Stimulated activated naive CD8-positive, alpha-beta T cell treated with anti-CD3 and anti-CD28 coated beads, Interleukin-15, Interleukin-2, amounts not matched to agents 100 ng/mL and 50 ng/mL, for 24 hours (primary cell): ENCODE measurements at regions not wholly inside any gene's neighbourhood (a gene's known extent, or its start where the extent isn't known, plus 50 kb on each side); places are given as distances from the start of the nearest gene placed in this dataset.

Experiments
- H3K27ac Mint-ChIP-seq: one replicate; pipeline ENCODE4 v1.8.0; 2021; ENCODE audit warnings: mild to moderate bottlenecking, mixed read lengths
- H3K27me3 Mint-ChIP-seq: one replicate; pipeline ENCODE4 v1.8.0; 2021; ENCODE audit warnings: mixed read lengths
- H3K36me3 Mint-ChIP-seq: one replicate; pipeline ENCODE4 v1.8.0; 2021; ENCODE audit warnings: low read depth, mixed read lengths
- H3K4me1 Mint-ChIP-seq: one replicate; pipeline ENCODE4 v1.8.0; 2021; ENCODE audit warnings: low read depth, mixed read lengths
- H3K4me3 Mint-ChIP-seq: one replicate; pipeline ENCODE4 v1.8.0; 2021; ENCODE audit warnings: mild to moderate bottlenecking, mixed read lengths
- H3K9me3 Mint-ChIP-seq: one replicate; pipeline ENCODE4 v1.8.0; 2021; ENCODE audit warnings: mixed read lengths

GRCh38 chr15:101543026-101543390 lies 53.5 kb upstream of the PCSK6 start:
- no peak overlapping the region for H3K4me3 Mint-ChIP-seq
- H3K27ac Mint-ChIP-seq: no peak overlapping the region
- H3K9me3 Mint-ChIP-seq: peaks cover 3% of the 10 kb centered on the region
- no peaks in the 10 kb centered on the region for H3K4me1 Mint-ChIP-seq
- no peaks in the 10 kb centered on the region for H3K36me3 Mint-ChIP-seq
- H3K27me3 Mint-ChIP-seq: peaks cover 18% of the 10 kb centered on the region

- Mint-ChIP-seq H3K4me1 (no peaks in the 10 kb centered on the region), H3K36me3 (no peaks in the 10 kb centered on the region), H3K27ac (no peak overlapping the region), H3K4me3 (no peak overlapping the region), H3K27me3 (peaks cover 14% of the 10 kb centered on the region), H3K9me3 (peaks cover 3% of the 10 kb centered on the region)
Measured at GRCh38 chr15:101542306-101543025, 53.0 kb upstream of the PCSK6 start.

DNA sequence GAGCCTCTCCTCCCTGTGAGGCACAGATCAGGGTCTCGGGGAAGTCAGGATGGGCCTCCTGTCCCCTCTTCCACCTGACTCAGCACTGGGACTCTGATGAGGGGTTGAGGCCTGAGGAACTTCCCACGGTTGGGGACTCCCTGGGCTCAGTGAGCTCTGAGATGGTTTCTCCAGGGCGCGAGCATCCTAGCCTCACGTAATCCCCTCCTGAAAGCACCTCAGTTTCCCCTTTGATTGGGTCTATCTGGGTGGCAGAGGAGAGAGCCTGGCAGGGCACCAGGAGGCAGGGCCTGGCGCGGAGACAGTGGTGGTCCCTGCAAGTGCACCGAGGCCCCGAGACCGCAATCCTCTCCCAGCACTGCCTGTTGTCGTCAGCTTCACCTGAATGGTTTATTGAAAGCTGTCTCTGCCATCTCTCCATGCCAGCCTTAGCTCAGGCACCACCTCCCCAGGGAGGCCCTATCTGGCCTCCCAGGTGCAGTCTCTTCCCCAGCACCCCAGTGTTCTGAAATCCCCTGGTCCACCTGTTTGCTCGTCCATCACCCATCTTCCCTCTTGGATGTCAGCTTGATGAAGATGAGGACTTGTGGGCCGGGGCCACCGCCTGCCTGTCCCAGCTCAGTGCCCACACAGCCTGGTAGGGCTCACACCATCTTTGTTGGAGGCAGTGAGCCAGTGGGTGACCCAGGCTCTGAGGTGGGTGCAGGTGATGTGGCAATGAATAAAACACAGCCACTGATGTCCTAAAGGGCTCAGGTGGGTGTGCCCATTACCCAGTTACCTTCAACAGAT lies 52.2 kb upstream of the PCSK6 start:
- Mint-ChIP-seq H3K27me3 (peaks cover 14% of the 10 kb centered on the region), H3K9me3 (peaks cover 3% of the 10 kb centered on the region), H3K36me3 (no peaks in the 10 kb centered on the region), H3K27ac (no peak overlapping the region), H3K4me1 (no peaks in the 10 kb centered on the region), H3K4me3 (no peak overlapping the region)

DNA sequence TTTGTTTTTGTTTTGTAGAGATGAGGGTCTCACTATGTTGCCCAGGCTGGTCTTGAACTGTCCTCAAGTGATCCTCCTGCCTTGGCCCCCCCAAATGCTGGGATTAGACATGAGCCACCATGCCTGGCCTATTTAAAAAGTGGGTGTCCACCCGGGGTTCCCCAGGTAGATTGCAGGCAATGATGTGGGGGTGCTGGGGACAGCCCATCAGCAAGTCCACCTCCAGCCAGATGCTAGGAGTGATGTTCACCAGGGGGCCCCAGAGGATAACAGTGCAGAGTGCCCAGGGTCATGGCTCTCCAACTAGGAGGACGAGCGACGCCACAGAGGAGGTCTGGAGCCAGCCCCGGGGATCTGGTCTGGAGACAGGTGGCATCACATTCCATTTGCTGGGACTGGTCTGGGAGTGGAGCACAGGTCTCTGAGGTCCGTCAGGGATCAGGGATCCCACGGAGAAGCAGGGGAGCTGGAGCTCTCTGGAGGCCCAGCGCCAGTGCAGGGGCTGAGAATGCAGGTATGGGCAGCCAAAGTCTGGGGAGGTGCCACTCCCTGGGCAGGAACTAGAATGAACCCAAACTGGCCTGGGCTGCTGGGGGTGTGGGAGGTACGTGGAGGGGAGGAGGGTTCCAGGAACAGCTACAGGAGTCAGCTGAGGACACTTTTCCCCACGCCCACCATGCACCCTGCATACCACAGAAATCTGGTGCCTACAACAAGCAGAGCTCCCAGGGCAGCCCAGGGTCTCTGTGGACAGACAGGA lies 51.2 kb upstream of the PCSK6 start:
- Mint-ChIP-seq H3K36me3 (no peaks in the 10 kb centered on the region), H3K27ac (no peak overlapping the region), H3K9me3 (peaks cover 3% of the 10 kb centered on the region), H3K27me3 (peaks cover 12% of the 10 kb centered on the region), H3K4me1 (no peaks in the 10 kb centered on the region), H3K4me3 (no peak overlapping the region)

DNA sequence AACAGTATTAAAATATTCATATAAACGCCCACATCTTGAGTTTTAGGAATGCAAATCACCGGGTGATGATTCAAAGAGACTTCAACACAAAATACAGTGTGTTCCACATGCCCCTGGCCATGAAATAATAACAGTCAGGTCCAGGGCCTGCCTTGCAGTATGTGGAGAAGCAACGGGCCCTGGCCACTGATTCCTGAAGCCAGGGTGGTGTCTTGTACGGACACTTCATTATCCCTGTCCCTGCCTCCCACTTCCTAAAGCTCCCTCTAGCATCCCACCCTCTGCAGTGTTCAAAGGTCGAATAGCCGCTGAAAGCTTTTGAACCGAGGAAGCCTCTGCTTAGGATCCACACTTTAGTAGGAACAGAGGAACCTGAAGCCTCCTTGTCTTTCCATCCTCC lies 50.4 kb upstream of the PCSK6 start:
- peaks cover 9% of the 10 kb centered on the region for H3K27me3 Mint-ChIP-seq
- H3K27ac Mint-ChIP-seq: no peak overlapping the region
- peaks cover 3% of the 10 kb centered on the region for H3K9me3 Mint-ChIP-seq
- no peaks in the 10 kb centered on the region for H3K36me3 Mint-ChIP-seq
- no peaks in the 10 kb centered on the region for H3K4me1 Mint-ChIP-seq
- no peak overlapping the region for H3K4me3 Mint-ChIP-seq

DNA sequence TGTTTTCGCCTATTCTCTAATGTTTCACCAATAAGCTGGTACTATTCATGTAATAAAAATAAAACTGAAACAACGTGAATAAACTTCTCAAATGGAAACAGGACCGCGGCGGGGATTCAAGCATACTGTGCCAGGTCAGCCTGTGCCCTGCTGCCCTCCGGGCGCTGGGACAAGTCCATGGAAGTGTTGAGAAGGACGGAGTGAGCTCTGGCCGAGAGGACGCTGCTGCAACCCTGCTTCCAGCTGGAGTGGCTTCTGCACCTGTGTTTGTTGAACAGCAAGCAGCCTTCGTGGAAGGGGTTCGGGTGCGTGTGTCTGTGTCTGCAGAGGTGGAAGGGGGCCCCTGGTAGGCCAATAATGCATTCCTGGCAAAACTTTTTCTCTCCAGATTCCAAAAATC lies 50.0 kb upstream of the PCSK6 start:
- H3K36me3 Mint-ChIP-seq: no peaks in the 10 kb centered on the region
- H3K27ac Mint-ChIP-seq: no peak overlapping the region
- peaks cover 3% of the 10 kb centered on the region for H3K9me3 Mint-ChIP-seq
- peaks cover 6% of the 10 kb centered on the region for H3K27me3 Mint-ChIP-seq
- H3K4me3 Mint-ChIP-seq: no peak overlapping the region
- H3K4me1 Mint-ChIP-seq: no peaks in the 10 kb centered on the region
